K562 (cell line): ENCODE measurements at regions not wholly inside any gene's neighbourhood (a gene's known extent, or its start where the extent isn't known, plus 50 kb on each side); places are given as distances from the start of the nearest gene placed in this dataset.

Source experiments
- POLR2A ChIP-seq: fragments of 450-650 bp; conservative IDR thresholded peaks from 2 replicates; pipeline ENCODE4 v1.6.1; 2016
- POLR2AphosphoS5 ChIP-seq: IDR thresholded peaks from 2 replicates; pipeline ENCODE4 v1.6.1; 2011; ENCODE audit warnings: mild to moderate bottlenecking, low read depth, low read length, moderate library complexity; ENCODE audit not compliant: control insufficient read depth, insufficient read depth
- TBL1XR1 ChIP-seq, 2 experiments: IDR thresholded peaks; 2 replicates each; pipeline ENCODE4 v1.6.1; 2012; ENCODE audit warnings: improper control_type of control experiment in 2 of 2, low read length in 2 of 2, mild to moderate bottlenecking in 1 of 2

DNA sequence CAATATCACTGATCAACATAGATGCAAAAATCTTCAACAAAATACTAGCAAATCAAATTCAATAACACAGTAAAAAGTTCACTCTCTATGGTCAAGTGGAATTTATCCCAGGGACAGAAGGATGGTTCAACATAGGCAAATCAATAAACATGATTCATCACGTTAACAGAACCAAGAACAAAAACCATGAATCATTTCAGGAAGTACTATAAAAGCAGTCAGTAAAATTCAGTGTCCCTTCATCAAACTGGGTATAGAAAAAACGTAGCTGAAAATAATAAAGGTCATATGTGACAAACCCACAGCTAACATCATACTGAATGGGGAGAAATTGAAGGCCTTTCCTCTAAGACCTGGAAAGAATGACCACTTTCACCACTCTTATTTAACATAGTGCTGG lies 172.1 kb downstream of the POLR2M start:
- TF ChIP-seq POLR2A (no peak), TBL1XR1 (IDR thresholded peaks at IDR 0.05; ENCODE audit: low read length in 2 of 2) (no peak), POLR2AphosphoS5 (no peak)
